GM23338 (cell line): ENCODE measurements at regions not wholly inside any gene's neighbourhood (a gene's known extent, or its start where the extent isn't known, plus 50 kb on each side); places are given as distances from the start of the nearest gene placed in this dataset.

Experiments used
- CREB1 ChIP-seq: fragments of 250-450 bp; sonication (Bioruptor Pico); IDR thresholded peaks from 2 replicates; pipeline ENCODE4 v1.5.0; 2020; ENCODE audit warnings: low read depth, mild to moderate bottlenecking, moderate library complexity
- EZH2 ChIP-seq: fragments of 200-600 bp; sonication (generic); IDR thresholded peaks from one replicate; pipeline ENCODE4 v1.8.0; 2017; ENCODE audit warnings: antibody characterized with exemption, mild to moderate bottlenecking, low read depth; ENCODE audit not compliant: unreplicated experiment
- STAT1 ChIP-seq: IDR thresholded peaks from one replicate; pipeline ENCODE4 v1.6.1; 2016; ENCODE audit warnings: antibody characterized with exemption; ENCODE audit not compliant: unreplicated experiment
- ZNF114 ChIP-seq: fragments of 250-450 bp; sonication (Bioruptor Pico); IDR thresholded peaks from 2 replicates; pipeline ENCODE4 v1.5.0; 2020; ENCODE audit warnings: mild to moderate bottlenecking, moderate library complexity
- ZNF331 ChIP-seq: fragments of 250-450 bp; sonication (Bioruptor Pico); IDR thresholded peaks from 2 replicates; pipeline ENCODE4 v1.5.0; 2020; ENCODE audit warnings: low read depth, mild to moderate bottlenecking, moderate library complexity
- TF ChIP-seq, protein P1 (sequence below): fragments of 250-450 bp; sonication (Bioruptor Pico); IDR thresholded peaks from 2 replicates; pipeline ENCODE4 v1.5.0; 2020; ENCODE audit warnings: mild to moderate bottlenecking, moderate library complexity
- TF ChIP-seq, protein P2 (sequence below): IDR thresholded peaks from 2 replicates; pipeline ENCODE4 v1.6.1; 2016; ENCODE audit warnings: antibody characterized with exemption
- TF ChIP-seq, protein P3 (sequence below): IDR thresholded peaks from one replicate; pipeline ENCODE4 v1.6.1; 2018; ENCODE audit warnings: antibody characterized with exemption; ENCODE audit not compliant: unreplicated experiment

DNA sequence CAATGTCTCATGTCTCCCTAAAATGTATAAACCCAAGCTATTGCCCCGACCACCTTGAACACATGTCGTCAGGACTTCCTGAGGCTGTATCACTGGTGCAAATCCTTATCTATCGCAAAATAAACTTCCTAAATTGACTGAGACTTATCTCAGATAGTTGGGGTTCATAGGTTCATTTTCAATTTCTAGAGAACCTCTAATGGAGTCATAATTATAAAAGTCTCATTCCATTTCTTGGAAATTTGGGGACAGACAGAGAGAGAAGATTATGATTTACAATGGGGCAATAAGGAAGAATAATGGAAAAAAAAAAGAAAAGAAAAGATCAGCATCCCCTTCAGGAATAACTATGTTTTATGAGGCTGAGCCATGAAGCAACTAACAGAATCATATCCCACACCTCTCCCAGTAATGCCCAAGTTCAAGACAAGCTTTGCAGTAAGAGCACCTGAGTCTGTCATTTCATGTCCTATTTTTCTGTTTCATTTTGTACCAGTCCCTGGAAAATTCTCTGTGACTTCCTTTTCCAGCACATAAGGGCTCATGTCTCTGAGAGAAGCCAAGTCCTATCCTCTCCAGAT, 70.0 kb upstream of the ETS2 start (continued):
- TF ChIP-seq, protein P1, sequence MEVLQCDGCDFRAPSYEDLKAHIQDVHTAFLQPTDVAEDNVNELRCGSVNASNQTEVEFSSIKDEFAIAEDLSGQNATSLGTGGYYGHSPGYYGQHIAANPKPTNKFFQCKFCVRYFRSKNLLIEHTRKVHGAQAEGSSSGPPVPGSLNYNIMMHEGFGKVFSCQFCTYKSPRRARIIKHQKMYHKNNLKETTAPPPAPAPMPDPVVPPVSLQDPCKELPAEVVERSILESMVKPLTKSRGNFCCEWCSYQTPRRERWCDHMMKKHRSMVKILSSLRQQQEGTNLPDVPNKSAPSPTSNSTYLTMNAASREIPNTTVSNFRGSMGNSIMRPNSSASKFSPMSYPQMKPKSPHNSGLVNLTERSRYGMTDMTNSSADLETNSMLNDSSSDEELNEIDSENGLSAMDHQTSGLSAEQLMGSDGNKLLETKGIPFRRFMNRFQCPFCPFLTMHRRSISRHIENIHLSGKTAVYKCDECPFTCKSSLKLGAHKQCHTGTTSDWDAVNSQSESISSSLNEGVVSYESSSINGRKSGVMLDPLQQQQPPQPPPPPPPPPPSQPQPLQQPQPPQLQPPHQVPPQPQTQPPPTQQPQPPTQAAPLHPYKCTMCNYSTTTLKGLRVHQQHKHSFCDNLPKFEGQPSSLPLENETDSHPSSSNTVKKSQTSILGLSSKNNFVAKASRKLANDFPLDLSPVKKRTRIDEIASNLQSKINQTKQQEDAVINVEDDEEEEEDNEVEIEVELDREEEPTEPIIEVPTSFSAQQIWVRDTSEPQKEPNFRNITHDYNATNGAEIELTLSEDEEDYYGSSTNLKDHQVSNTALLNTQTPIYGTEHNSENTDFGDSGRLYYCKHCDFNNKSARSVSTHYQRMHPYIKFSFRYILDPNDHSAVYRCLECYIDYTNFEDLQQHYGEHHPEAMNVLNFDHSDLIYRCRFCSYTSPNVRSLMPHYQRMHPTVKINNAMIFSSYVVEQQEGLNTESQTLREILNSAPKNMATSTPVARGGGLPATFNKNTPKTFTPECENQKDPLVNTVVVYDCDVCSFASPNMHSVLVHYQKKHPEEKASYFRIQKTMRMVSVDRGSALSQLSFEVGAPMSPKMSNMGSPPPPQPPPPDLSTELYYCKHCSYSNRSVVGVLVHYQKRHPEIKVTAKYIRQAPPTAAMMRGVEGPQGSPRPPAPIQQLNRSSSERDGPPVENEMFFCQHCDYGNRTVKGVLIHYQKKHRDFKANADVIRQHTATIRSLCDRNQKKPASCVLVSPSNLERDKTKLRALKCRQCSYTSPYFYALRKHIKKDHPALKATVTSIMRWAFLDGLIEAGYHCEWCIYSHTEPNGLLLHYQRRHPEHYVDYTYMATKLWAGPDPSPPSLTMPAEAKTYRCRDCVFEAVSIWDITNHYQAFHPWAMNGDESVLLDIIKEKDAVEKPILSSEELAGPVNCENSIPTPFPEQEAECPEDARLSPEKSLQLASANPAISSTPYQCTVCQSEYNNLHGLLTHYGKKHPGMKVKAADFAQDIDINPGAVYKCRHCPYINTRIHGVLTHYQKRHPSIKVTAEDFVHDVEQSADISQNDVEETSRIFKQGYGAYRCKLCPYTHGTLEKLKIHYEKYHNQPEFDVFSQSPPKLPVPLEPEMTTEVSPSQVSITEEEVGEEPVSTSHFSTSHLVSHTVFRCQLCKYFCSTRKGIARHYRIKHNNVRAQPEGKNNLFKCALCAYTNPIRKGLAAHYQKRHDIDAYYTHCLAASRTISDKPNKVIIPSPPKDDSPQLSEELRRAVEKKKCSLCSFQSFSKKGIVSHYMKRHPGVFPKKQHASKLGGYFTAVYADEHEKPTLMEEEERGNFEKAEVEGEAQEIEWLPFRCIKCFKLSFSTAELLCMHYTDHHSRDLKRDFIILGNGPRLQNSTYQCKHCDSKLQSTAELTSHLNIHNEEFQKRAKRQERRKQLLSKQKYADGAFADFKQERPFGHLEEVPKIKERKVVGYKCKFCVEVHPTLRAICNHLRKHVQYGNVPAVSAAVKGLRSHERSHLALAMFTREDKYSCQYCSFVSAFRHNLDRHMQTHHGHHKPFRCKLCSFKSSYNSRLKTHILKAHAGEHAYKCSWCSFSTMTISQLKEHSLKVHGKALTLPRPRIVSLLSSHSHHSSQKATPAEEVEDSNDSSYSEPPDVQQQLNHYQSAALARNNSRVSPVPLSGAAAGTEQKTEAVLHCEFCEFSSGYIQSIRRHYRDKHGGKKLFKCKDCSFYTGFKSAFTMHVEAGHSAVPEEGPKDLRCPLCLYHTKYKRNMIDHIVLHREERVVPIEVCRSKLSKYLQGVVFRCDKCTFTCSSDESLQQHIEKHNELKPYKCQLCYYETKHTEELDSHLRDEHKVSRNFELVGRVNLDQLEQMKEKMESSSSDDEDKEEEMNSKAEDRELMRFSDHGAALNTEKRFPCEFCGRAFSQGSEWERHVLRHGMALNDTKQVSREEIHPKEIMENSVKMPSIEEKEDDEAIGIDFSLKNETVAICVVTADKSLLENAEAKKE = no peak
- TF ChIP-seq, protein P2, sequence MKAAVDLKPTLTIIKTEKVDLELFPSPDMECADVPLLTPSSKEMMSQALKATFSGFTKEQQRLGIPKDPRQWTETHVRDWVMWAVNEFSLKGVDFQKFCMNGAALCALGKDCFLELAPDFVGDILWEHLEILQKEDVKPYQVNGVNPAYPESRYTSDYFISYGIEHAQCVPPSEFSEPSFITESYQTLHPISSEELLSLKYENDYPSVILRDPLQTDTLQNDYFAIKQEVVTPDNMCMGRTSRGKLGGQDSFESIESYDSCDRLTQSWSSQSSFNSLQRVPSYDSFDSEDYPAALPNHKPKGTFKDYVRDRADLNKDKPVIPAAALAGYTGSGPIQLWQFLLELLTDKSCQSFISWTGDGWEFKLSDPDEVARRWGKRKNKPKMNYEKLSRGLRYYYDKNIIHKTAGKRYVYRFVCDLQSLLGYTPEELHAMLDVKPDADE = no peak
- TF ChIP-seq EZH2 (no peak), ZNF114 (CRISPR knock-in tag) (no peak), CREB1 (no peak), ZNF331 (CRISPR knock-in tag) (no peak), STAT1 (no peak)
- TF ChIP-seq, protein P3, sequence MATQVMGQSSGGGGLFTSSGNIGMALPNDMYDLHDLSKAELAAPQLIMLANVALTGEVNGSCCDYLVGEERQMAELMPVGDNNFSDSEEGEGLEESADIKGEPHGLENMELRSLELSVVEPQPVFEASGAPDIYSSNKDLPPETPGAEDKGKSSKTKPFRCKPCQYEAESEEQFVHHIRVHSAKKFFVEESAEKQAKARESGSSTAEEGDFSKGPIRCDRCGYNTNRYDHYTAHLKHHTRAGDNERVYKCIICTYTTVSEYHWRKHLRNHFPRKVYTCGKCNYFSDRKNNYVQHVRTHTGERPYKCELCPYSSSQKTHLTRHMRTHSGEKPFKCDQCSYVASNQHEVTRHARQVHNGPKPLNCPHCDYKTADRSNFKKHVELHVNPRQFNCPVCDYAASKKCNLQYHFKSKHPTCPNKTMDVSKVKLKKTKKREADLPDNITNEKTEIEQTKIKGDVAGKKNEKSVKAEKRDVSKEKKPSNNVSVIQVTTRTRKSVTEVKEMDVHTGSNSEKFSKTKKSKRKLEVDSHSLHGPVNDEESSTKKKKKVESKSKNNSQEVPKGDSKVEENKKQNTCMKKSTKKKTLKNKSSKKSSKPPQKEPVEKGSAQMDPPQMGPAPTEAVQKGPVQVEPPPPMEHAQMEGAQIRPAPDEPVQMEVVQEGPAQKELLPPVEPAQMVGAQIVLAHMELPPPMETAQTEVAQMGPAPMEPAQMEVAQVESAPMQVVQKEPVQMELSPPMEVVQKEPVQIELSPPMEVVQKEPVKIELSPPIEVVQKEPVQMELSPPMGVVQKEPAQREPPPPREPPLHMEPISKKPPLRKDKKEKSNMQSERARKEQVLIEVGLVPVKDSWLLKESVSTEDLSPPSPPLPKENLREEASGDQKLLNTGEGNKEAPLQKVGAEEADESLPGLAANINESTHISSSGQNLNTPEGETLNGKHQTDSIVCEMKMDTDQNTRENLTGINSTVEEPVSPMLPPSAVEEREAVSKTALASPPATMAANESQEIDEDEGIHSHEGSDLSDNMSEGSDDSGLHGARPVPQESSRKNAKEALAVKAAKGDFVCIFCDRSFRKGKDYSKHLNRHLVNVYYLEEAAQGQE = no peak
